HepG2 (cell line): ENCODE measurements at regions not wholly inside any gene's neighbourhood (a gene's known extent, or its start where the extent isn't known, plus 50 kb on each side); places are given as distances from the start of the nearest gene placed in this dataset.
"Not testable (repeated sequence)": the region's sequence is repeated elsewhere in the genome, so short reads cannot be mapped to it uniquely, and the experiment has no call there.

Source experiments
- ATAC-seq: fragments of 200-7000 bp; cut with Tn5 transposase; 3 replicates; pipeline ENCODE4 v1.9.1; 2020; ENCODE audit warnings: mild to moderate bottlenecking, moderate library complexity
- BruUV-seq: library from RNA; stranded (reverse); fragments of 400-500 nt; replicated peaks from 2 replicates; lab custom pipeline; 2021; lab: Mats Ljungman, UMichigan
- CTCF ChIA-PET: fragments of 300-600 bp; formaldehyde crosslinking; extraction: SDS; loops from one replicate; lab custom pipeline; 2021; ENCODE audit warnings: low total read pairs, inconsistent platforms, low intra/inter-chr PET ratio; lab: Yijun Ruan, JAX
- POLR2A ChIA-PET: fragments of 350-600 bp; sonication (Branson Sonifier 250); formaldehyde crosslinking; loops from one replicate; lab custom pipeline; 2020; ENCODE audit warnings: antibody characterized with exemption, inconsistent platforms; lab: Yijun Ruan, JAX
- DNase-seq: peaks from one replicate; pipeline ENCODE4 v3.0.0-alpha.2; 2015; ENCODE audit warnings: low spot score
- FAIRE-seq: peaks from 3 replicates; lab custom pipeline; 2011; peaks lifted over from hg19 to GRCh38; lab: Jason Lieb, UNC
- H2AFZ ChIP-seq: one replicate; pipeline ENCODE4 v1.6.1; 2011; ENCODE audit warnings: low read length, inconsistent platforms
- H3K27ac ChIP-seq: fragments of 300-600 bp; 3 replicates; pipeline ENCODE4 v1.8.0; 2011; ENCODE audit warnings: mixed run types, mild to moderate bottlenecking, mixed read lengths, low read length, inconsistent platforms; ENCODE audit not compliant: insufficient read depth; ENCODE audit errors: extremely low read length
- H3K27me3 ChIP-seq, 2 experiments: fragments of 200-600 bp in 1 of 2; 2 replicates in 1 of 2; 3 replicates in 1 of 2; pipeline versions ENCODE4 v1.6.0 to v1.8.0; 2011; ENCODE audit warnings: low read length in 2 of 2, mild to moderate bottlenecking in 2 of 2, moderate library complexity in 2 of 2, inconsistent platforms in 1 of 2; ENCODE audit not compliant: insufficient read depth in 2 of 2, control insufficient read depth in 1 of 2
- H3K36me3 ChIP-seq, 2 experiments: fragments of 200-600 bp in 1 of 2; replicated peaks in 1 of 2; 2 replicates in 1 of 2; 3 replicates in 1 of 2; pipeline versions ENCODE4 v1.5.1 to v1.8.0; 2011; ENCODE audit warnings: low read length in 2 of 2, inconsistent platforms in 1 of 2; ENCODE audit not compliant: insufficient read depth in 2 of 2, control insufficient read depth in 1 of 2
- H3K4me1 ChIP-seq: 2 replicates; pipeline ENCODE4 v1.5.1; 2012; ENCODE audit warnings: low read length, inconsistent platforms; ENCODE audit not compliant: insufficient read depth
- H3K4me2 ChIP-seq: 2 replicates; pipeline ENCODE4 v1.6.0; 2011; ENCODE audit warnings: low read depth, low read length, inconsistent platforms
- H3K4me3 ChIP-seq, 3 experiments: fragments of 200-600 bp in 1 of 3; sonication (generic), shearing (Covaris generic) in 1 of 3; replicated peaks in 1 of 3; 2 replicates each; pipeline ENCODE4 v1.5.1; 2011 to 2016; ENCODE audit warnings: low read length in 3 of 3, inconsistent platforms in 2 of 3, low read depth in 2 of 3, mild to moderate bottlenecking in 2 of 3, control low read depth in 1 of 3, mixed read lengths in 1 of 3; ENCODE audit not compliant: insufficient read depth in 1 of 3
- H3K79me2 ChIP-seq: one replicate; pipeline ENCODE4 v1.6.1; 2011; ENCODE audit warnings: low read length, inconsistent platforms; ENCODE audit not compliant: insufficient read depth
- H3K9ac ChIP-seq: 2 replicates; pipeline ENCODE4 v1.6.0; 2011; ENCODE audit warnings: mild to moderate bottlenecking, low read depth, low read length, inconsistent platforms; ENCODE audit not compliant: insufficient read depth
- H3K9me3 ChIP-seq: 2 replicates; pipeline ENCODE4 v1.5.1; 2012; ENCODE audit warnings: mild to moderate bottlenecking, low read length
- H4K20me1 ChIP-seq: 2 replicates; pipeline ENCODE4 v1.6.0; 2011; ENCODE audit warnings: inconsistent platforms, mild to moderate bottlenecking, low read length, moderate library complexity; ENCODE audit not compliant: insufficient read depth
- BRD4 ChIP-seq: sonication (generic); formaldehyde crosslinking; IDR thresholded peaks from 2 replicates; pipeline ENCODE4 v1.4.0; 2020; ENCODE audit warnings: missing genetic modification reagents
- HDAC1 ChIP-seq: sonication (generic); formaldehyde crosslinking; IDR thresholded peaks from 2 replicates; pipeline ENCODE4 v1.5.1; 2020; ENCODE audit warnings: mild to moderate bottlenecking, missing genetic modification reagents
- MED1 ChIP-seq: sonication (generic); formaldehyde crosslinking; IDR thresholded peaks from 2 replicates; pipeline ENCODE4 v1.4.0; 2020; ENCODE audit warnings: missing genetic modification reagents
- NFKB2 ChIP-seq: sonication (generic); formaldehyde crosslinking; IDR thresholded peaks from 2 replicates; pipeline ENCODE4 v1.4.0; 2020; ENCODE audit warnings: missing genetic modification reagents, borderline replicate concordance
- RXRA ChIP-seq: sonication (generic); formaldehyde crosslinking; IDR thresholded peaks from 2 replicates; pipeline ENCODE4 v1.5.1; 2020; ENCODE audit warnings: missing genetic modification reagents
- SAP130 ChIP-seq: IDR thresholded peaks from 2 replicates; pipeline ENCODE4 v1.6.1; 2016; ENCODE audit warnings: low read depth
- ZBED4 ChIP-seq: sonication (generic); formaldehyde crosslinking; IDR thresholded peaks from 2 replicates; pipeline ENCODE4 v1.4.0; 2020; ENCODE audit warnings: missing genetic modification reagents, borderline replicate concordance
- ZFY ChIP-seq: sonication (generic); formaldehyde crosslinking; IDR thresholded peaks from 2 replicates; pipeline ENCODE4 v1.4.0; 2020; ENCODE audit warnings: missing genetic modification reagents
- ZGPAT ChIP-seq: IDR thresholded peaks from 2 replicates; pipeline ENCODE4 v1.6.1; 2016; ENCODE audit warnings: mild to moderate bottlenecking
- ZNF263 ChIP-seq: sonication (generic); formaldehyde crosslinking; IDR thresholded peaks from 2 replicates; pipeline ENCODE4 v1.4.0; 2020; ENCODE audit warnings: missing genetic modification reagents
- ZNF574 ChIP-seq: sonication (generic); formaldehyde crosslinking; IDR thresholded peaks from 2 replicates; pipeline ENCODE4 v1.4.0; 2020; ENCODE audit warnings: missing genetic modification reagents
- ZNF777 ChIP-seq: sonication (generic); formaldehyde crosslinking; IDR thresholded peaks from 2 replicates; pipeline ENCODE4 v1.4.0; 2020; ENCODE audit warnings: missing genetic modification reagents
- whole genome bisulfite sequencing: methylation state at CpG from one replicate; pipeline ENCODE4 v1.1.6; 2017; ENCODE audit warnings: low lambda C conversion rate; 5-methylcytosine and 5-hydroxymethylcytosine counted together
- in situ Hi-C: cut with HindIII; loops from 2 replicates; pipeline ENCODE4 v1.10.0; 2017; ENCODE audit warnings: low pct_unique_long_range_greater_than_20kb; ENCODE audit not compliant: extremely low pct_ligation_motif_present
- intact Hi-C: fragments of 100-400 bp; cut with micrococcal nuclease; formaldehyde crosslinking; loops from one replicate; pipeline ENCODE4 v1.10.0; 2022; ENCODE audit not compliant: unreplicated experiment

GRCh38 chr16:88232401-88233258 is 150.1 kb upstream of the ZNF469 start:
- 72% methylated on average over 15 of the region's 31 CpGs for WGBS
- BruUV-seq, H2AFZ ChIP-seq, H3K79me2 ChIP-seq, in situ Hi-C loops, H4K20me1 ChIP-seq, H3K36me3 ChIP-seq, H3K27me3 ChIP-seq, intact Hi-C loops, H3K9me3 ChIP-seq, CTCF ChIA-PET, DNase-seq: not testable (repeated sequence)
- peak; percentile 19 for ATAC-seq
- Histone ChIP-seq H3K4me1 (peaks cover 67% of the 10 kb centered on the region), H3K9ac (peak overlapping the region; percentile 39; the same call in 1 of the 2 replicates), H3K27ac (peak overlapping the region; percentile 96), H3K4me3 (peak overlapping the region in 1 of 3 experiments; percentile 19; a peak in 1 of 6 replicates), H3K4me2 (peak overlapping the region; percentile 42; the same call in 1 of the 2 replicates)
- POLR2A ChIA-PET = interaction anchor here (1.3 kb wide), 1 partner anchor 10 kb away, joined by 3 read pairs; no protein-coding TSS in a partner anchor
- peak; percentile 74 for FAIRE-seq
- TF ChIP-seq HDAC1 (CRISPR knock-in tag) (peak; percentile 33; the same call in 1 of the 2 replicates), MED1 (CRISPR knock-in tag) (peak; percentile 66), SAP130 (peak; percentile 23; the same call in 1 of the 2 replicates), ZNF777 (CRISPR knock-in tag) (peak; percentile 26; the same call in 1 of the 2 replicates), NFKB2 (CRISPR knock-in tag) (peak; percentile 9; the same call in 1 of the 2 replicates), RXRA (CRISPR knock-in tag) (0 out of 2 replicates have a peak, but pooled peaks have one; percentile 17), ZGPAT (peak; percentile 56; the same call in 1 of the 2 replicates), ZFY (CRISPR knock-in tag) (peak; percentile 42; the same call in 1 of the 2 replicates), BRD4 (peak; percentile 38; the same call in 1 of the 2 replicates), ZNF263 (CRISPR knock-in tag) (peak; percentile 51; the same call in 1 of the 2 replicates), ZBED4 (CRISPR knock-in tag) (peak; percentile 44; the same call in 1 of the 2 replicates), ZNF574 (CRISPR knock-in tag) (0 out of 2 replicates have a peak, but pooled peaks have one; percentile 14)
